NCI-H526 (cell line): ENCODE measurements at regions not wholly inside any gene's neighbourhood (a gene's known extent, or its start where the extent isn't known, plus 50 kb on each side); places are given as distances from the start of the nearest gene placed in this dataset.

Experiments
- DNase-seq, 2 experiments: peaks; one replicate each; lab custom pipeline; 2025; lab: John Stamatoyannopoulos, UW

GRCh38 chr4:27506401-27506800 lies 645.8 kb downstream of the STIM2 start:
- no peak for DNase-seq

- no peak for DNase-seq
Measured at GRCh38 chr4:27514711-27515110, 654.1 kb downstream of the STIM2 start.

- no peak for DNase-seq
Measured at GRCh38 chr4:27515140-27515539, 654.5 kb downstream of the STIM2 start.

GRCh38 chr4:27518876-27519275 lies 658.2 kb downstream of the STIM2 start:
- no peak for DNase-seq

- no peak for DNase-seq
Measured at GRCh38 chr4:27524224-27524623, 663.6 kb downstream of the STIM2 start.

- DNase-seq = no peak
Measured at GRCh38 chr4:27534488-27534887, 673.8 kb downstream of the STIM2 start.

GRCh38 chr4:27568236-27568951 lies 707.8 kb downstream of the STIM2 start:
- DNase-seq = no peak

- DNase-seq = no peak
Measured at GRCh38 chr4:27568952-27569319, 708.3 kb downstream of the STIM2 start.

- no peak for DNase-seq
Measured at GRCh38 chr4:27574743-27575142, 714.1 kb downstream of the STIM2 start.

GRCh38 chr4:27577951-27578350 lies 717.3 kb downstream of the STIM2 start:
- no peak for DNase-seq

GRCh38 chr4:27592738-27593137 lies 732.1 kb downstream of the STIM2 start:
- DNase-seq = no peak

GRCh38 chr4:27594922-27595321 lies 734.3 kb downstream of the STIM2 start:
- DNase-seq = no peak

GRCh38 chr4:27595571-27596360 lies 735.1 kb downstream of the STIM2 start:
- no peak for DNase-seq

- no peak for DNase-seq
Measured at GRCh38 chr4:27602172-27602571, 741.5 kb downstream of the STIM2 start.

GRCh38 chr4:27604692-27605091 lies 744.1 kb downstream of the STIM2 start:
- DNase-seq = no peak

GRCh38 chr4:27616166-27616565 lies 755.5 kb downstream of the STIM2 start:
- no peak for DNase-seq

- no peak for DNase-seq
Measured at GRCh38 chr4:27619435-27619834, 758.8 kb downstream of the STIM2 start.

- no peak for DNase-seq
Measured at GRCh38 chr4:27620886-27621285, 760.2 kb downstream of the STIM2 start.

GRCh38 chr4:27624749-27625148 lies 764.1 kb downstream of the STIM2 start:
- DNase-seq = no peak

- DNase-seq = no peak
Measured at GRCh38 chr4:27628609-27629008, 768.0 kb downstream of the STIM2 start.

- DNase-seq = no peak
Measured at GRCh38 chr4:27629532-27630225, 769.0 kb downstream of the STIM2 start.

- DNase-seq = no peak
Measured at GRCh38 chr4:27635936-27636913, 775.6 kb downstream of the STIM2 start.
